ENCODE measurements at regions not wholly inside any gene's neighbourhood (a gene's known extent, or its start where the extent isn't known, plus 50 kb on each side); places are given as distances from the start of the nearest gene placed in this dataset.

DNA sequence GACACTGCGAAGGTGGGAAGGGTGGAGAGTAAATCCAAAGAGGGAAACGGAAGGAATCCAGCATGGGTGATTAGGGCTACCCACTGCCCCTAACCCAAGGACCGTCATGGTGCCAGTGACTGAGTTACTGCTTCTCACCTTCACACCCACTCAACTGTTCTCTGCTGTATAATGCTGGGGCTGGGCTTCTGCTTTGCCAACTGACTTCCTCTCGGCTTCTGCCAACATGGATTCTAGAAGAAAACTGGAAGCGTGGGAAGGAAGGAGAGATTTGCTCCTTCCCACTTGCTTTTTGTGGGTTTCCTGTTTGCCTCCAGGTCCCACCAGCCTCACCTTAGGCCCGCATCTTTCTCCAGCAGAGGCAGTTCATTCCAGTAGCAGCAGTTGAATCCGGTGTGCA is 153.5 kb upstream of the RAI14 start:
- CTCF ChIA-PET: no interaction called here
- ATAC-seq (no peak), DNase-seq (ENCODE audit: low spot score) (no peak)
- Mint-ChIP-seq H3K9me3 (peaks cover 1% of the 10 kb centered on the region), H3K36me3 (no peaks in the 10 kb centered on the region), H3K27ac (no peak overlapping the region), H3K27me3 (ENCODE audit: low read depth) (no peaks in the 10 kb centered on the region; the same call in 1 of the 2 replicates), H3K4me3 (no peak overlapping the region), H3K4me1 (peaks cover 7% of the 10 kb centered on the region)
- TF ChIP-seq FOXJ3 (CRISPR knock-in tag; IDR thresholded peaks at IDR 0.05; ENCODE audit: borderline replicate concordance) (no peak), ZNF671 (CRISPR knock-in tag; IDR thresholded peaks at IDR 0.05) (no peak), SP1 (CRISPR knock-in tag; conservative IDR thresholded peaks at IDR 0.05) (no peak), MYBL2 (CRISPR knock-in tag; IDR thresholded peaks at IDR 0.05) (no peak), CDX4 (CRISPR knock-in tag; IDR thresholded peaks at IDR 0.05; ENCODE audit: borderline replicate concordance) (no peak), GRHL2 (CRISPR knock-in tag; IDR thresholded peaks at IDR 0.05; ENCODE audit: insufficient replicate concordance, severe bottlenecking) (no peak), SMAD3 (CRISPR knock-in tag; IDR thresholded peaks at IDR 0.05; ENCODE audit: borderline replicate concordance) (no peak), MXD4 (CRISPR knock-in tag; IDR thresholded peaks at IDR 0.05; ENCODE audit: borderline replicate concordance) (no peak), ESRRA (CRISPR knock-in tag; IDR thresholded peaks at IDR 0.05; ENCODE audit: borderline replicate concordance) (no peak), PRRX2 (CRISPR knock-in tag; IDR thresholded peaks at IDR 0.05) (no peak)
- TF ChIP-seq, protein P1, sequence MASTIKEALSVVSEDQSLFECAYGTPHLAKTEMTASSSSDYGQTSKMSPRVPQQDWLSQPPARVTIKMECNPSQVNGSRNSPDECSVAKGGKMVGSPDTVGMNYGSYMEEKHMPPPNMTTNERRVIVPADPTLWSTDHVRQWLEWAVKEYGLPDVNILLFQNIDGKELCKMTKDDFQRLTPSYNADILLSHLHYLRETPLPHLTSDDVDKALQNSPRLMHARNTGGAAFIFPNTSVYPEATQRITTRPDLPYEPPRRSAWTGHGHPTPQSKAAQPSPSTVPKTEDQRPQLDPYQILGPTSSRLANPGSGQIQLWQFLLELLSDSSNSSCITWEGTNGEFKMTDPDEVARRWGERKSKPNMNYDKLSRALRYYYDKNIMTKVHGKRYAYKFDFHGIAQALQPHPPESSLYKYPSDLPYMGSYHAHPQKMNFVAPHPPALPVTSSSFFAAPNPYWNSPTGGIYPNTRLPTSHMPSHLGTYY (CRISPR knock-in tag; IDR thresholded peaks at IDR 0.05): no peak
- TF ChIP-seq, protein P2, sequence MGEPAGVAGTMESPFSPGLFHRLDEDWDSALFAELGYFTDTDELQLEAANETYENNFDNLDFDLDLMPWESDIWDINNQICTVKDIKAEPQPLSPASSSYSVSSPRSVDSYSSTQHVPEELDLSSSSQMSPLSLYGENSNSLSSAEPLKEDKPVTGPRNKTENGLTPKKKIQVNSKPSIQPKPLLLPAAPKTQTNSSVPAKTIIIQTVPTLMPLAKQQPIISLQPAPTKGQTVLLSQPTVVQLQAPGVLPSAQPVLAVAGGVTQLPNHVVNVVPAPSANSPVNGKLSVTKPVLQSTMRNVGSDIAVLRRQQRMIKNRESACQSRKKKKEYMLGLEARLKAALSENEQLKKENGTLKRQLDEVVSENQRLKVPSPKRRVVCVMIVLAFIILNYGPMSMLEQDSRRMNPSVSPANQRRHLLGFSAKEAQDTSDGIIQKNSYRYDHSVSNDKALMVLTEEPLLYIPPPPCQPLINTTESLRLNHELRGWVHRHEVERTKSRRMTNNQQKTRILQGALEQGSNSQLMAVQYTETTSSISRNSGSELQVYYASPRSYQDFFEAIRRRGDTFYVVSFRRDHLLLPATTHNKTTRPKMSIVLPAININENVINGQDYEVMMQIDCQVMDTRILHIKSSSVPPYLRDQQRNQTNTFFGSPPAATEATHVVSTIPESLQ (CRISPR knock-in tag; IDR thresholded peaks at IDR 0.05): no peak
- POLR2A ChIA-PET: no interaction called here

DNA sequence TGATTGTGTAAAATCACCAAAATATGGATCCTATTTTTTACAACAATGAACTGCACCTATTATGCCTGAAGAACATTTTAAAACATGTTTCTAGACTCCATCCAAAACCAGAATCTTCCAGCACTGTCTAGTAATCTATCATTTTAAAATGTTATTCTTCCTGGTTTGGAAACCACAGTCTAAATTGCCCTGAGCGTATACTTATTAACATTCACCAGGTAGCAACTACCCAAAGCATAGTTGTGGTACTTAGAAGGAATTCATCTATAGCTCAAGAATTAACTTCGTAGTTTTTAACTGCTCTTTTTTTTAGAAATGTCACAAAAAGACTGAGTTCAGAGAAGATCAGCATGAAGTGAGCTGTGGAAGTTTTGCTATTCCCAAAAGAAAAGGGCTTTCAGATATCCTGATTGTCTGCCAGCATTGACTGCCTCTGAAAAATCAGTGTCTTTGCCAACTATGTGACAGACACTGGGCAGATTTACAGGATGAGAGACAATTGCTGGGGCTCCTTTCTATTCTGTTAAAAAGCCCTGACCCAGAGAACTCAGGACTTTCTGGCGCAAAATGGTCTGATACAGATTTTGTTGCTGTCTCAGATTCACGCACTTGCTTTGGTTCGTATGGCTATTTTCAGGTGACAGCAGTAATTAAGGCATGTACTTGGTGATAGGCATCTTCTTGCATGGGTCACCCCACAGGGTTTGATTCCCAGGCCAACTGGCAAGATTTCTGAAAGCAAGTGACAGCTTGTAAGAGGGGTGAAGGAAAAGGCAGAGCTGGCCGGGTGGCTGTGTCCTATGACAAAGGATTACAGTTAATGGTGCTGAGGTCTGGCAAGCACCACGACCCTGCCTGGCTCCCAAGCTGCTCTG is 152.5 kb upstream of the RAI14 start:
- Mint-ChIP-seq H3K9me3 (peaks cover 11% of the 10 kb centered on the region), H3K4me3 (no peak overlapping the region), H3K27ac (no peak overlapping the region), H3K36me3 (no peaks in the 10 kb centered on the region), H3K27me3 (ENCODE audit: low read depth) (no peaks in the 10 kb centered on the region; the same call in 1 of the 2 replicates), H3K4me1 (peaks cover 5% of the 10 kb centered on the region)
- CTCF ChIA-PET: no interaction called here
- POLR2A ChIA-PET: no interaction called here
- no peak for DNase-seq (ENCODE audit: low spot score)
- no peak for ATAC-seq
- TF ChIP-seq IRF1 (CRISPR knock-in tag; IDR thresholded peaks at IDR 0.05) (no peak), SP1 (CRISPR knock-in tag; conservative IDR thresholded peaks at IDR 0.05) (no peak), E2F5 (CRISPR knock-in tag; IDR thresholded peaks at IDR 0.05) (no peak), ZNF263 (CRISPR knock-in tag; IDR thresholded peaks at IDR 0.05; ENCODE audit: low read depth) (no peak), CDX4 (CRISPR knock-in tag; IDR thresholded peaks at IDR 0.05; ENCODE audit: borderline replicate concordance) (no peak), AR (CRISPR knock-in tag; IDR thresholded peaks at IDR 0.05) (no peak), NFATC4 (CRISPR knock-in tag; IDR thresholded peaks at IDR 0.05) (no peak), ATF1 (CRISPR knock-in tag; IDR thresholded peaks at IDR 0.05) (no peak), ZNF671 (CRISPR knock-in tag; IDR thresholded peaks at IDR 0.05) (no peak)
- TF ChIP-seq, protein P3, sequence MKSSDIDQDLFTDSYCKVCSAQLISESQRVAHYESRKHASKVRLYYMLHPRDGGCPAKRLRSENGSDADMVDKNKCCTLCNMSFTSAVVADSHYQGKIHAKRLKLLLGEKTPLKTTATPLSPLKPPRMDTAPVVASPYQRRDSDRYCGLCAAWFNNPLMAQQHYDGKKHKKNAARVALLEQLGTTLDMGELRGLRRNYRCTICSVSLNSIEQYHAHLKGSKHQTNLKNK (CRISPR knock-in tag; IDR thresholded peaks at IDR 0.05): no peak
- TF ChIP-seq, protein P4, sequence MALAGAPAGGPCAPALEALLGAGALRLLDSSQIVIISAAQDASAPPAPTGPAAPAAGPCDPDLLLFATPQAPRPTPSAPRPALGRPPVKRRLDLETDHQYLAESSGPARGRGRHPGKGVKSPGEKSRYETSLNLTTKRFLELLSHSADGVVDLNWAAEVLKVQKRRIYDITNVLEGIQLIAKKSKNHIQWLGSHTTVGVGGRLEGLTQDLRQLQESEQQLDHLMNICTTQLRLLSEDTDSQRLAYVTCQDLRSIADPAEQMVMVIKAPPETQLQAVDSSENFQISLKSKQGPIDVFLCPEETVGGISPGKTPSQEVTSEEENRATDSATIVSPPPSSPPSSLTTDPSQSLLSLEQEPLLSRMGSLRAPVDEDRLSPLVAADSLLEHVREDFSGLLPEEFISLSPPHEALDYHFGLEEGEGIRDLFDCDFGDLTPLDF (CRISPR knock-in tag; IDR thresholded peaks at IDR 0.05): no peak
